ENCODE measurements at regions not wholly inside any gene's neighbourhood (a gene's known extent, or its start where the extent isn't known, plus 50 kb on each side); places are given as distances from the start of the nearest gene placed in this dataset.
A peak's percentile ranks its signal among the peaks of the same experiment; 100 is the strongest.

DNA sequence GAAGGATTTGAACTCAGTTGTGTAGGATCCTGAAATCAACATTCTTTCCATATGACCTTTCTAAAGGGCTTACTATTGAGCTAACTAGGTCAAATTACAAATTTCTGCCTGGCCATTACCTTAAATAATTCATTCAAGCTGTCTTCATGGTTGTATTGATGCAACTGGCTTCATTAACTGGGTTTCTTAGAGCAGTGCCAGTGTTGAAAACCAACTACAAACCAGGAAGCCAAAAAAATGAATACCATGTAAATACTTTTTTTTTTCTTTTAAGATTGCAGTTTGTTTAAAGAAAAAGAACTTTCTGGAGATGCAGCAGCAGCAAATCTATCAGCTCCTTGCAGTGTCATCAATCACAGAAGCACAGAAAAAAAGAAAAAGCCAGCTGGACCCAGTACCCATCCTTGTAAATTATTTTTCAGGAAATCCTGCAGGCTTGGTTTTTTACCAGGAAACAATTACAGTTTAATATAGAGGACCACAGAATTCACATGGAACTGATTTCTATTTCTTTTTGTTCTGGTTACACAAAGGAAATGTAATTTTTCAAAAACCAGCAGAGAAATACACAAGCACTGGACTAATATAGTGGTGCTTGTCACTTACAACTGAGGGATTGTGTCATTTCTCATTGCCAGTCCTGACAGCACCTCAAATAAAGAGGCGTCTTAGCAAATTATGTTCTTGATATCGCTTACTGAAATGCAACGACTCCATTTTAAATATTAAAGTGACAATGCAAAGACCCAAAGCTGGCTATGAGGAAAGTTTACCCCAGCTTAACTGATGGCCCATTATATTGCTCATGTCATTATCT is 131.9 kb downstream of the TMEM26 start:
- Histone ChIP-seq H3K4me1 (ENCODE audit: control insufficient read depth in 3 of 3, insufficient read depth in 2 of 3, low read depth in 1 of 3, low read length in 2 of 3) (no peaks in the 10 kb centered on the region), H3K27ac (ENCODE audit: low read depth in 1 of 3, low read length in 2 of 3) (no peak overlapping the region), H3K27me3 (ENCODE audit: control insufficient read depth in 3 of 3, insufficient read depth in 3 of 3, low read length in 3 of 3) (no peaks in the 10 kb centered on the region), H3K36me3 (ENCODE audit: control insufficient read depth in 3 of 3, insufficient read depth in 2 of 3, low read depth in 1 of 3, low read length in 3 of 3) (no peaks in the 10 kb centered on the region), H3K4me3 (ENCODE audit: low read depth in 1 of 3, low read length in 3 of 3) (no peak overlapping the region), H3K9me3 (ENCODE audit: control insufficient read depth in 2 of 2, insufficient read depth in 1 of 2, low read depth in 1 of 2, low read length in 1 of 2) (no peaks in the 10 kb centered on the region)
- FAIRE-seq (no peak), DNase-seq (no peak)
- WGBS, 3 donors, result 65 to 79% (median 69%) methylated on average over 3 of the region's 3 CpGs

- WGBS, 3 donors, result 95 to 97% (median 95%) methylated on average over 5 of the region's 5 CpGs
- Histone ChIP-seq H3K36me3 (ENCODE audit: control insufficient read depth in 3 of 3, insufficient read depth in 2 of 3, low read depth in 1 of 3, low read length in 3 of 3) (no peaks in the 10 kb centered on the region), H3K27ac (ENCODE audit: low read depth in 1 of 3, low read length in 2 of 3) (no peak overlapping the region), H3K4me1 (ENCODE audit: control insufficient read depth in 3 of 3, insufficient read depth in 2 of 3, low read depth in 1 of 3, low read length in 2 of 3) (no peaks in the 10 kb centered on the region), H3K9me3 (ENCODE audit: control insufficient read depth in 2 of 2, insufficient read depth in 1 of 2, low read depth in 1 of 2, low read length in 1 of 2) (no peaks in the 10 kb centered on the region), H3K27me3 (ENCODE audit: control insufficient read depth in 3 of 3, insufficient read depth in 3 of 3, low read length in 3 of 3) (no peaks in the 10 kb centered on the region), H3K4me3 (ENCODE audit: low read depth in 1 of 3, low read length in 3 of 3) (no peak overlapping the region)
- FAIRE-seq (no peak), DNase-seq (no peak)
Measured at GRCh38 chr10:61320257-61320587, 133.0 kb downstream of the TMEM26 start.

DNA sequence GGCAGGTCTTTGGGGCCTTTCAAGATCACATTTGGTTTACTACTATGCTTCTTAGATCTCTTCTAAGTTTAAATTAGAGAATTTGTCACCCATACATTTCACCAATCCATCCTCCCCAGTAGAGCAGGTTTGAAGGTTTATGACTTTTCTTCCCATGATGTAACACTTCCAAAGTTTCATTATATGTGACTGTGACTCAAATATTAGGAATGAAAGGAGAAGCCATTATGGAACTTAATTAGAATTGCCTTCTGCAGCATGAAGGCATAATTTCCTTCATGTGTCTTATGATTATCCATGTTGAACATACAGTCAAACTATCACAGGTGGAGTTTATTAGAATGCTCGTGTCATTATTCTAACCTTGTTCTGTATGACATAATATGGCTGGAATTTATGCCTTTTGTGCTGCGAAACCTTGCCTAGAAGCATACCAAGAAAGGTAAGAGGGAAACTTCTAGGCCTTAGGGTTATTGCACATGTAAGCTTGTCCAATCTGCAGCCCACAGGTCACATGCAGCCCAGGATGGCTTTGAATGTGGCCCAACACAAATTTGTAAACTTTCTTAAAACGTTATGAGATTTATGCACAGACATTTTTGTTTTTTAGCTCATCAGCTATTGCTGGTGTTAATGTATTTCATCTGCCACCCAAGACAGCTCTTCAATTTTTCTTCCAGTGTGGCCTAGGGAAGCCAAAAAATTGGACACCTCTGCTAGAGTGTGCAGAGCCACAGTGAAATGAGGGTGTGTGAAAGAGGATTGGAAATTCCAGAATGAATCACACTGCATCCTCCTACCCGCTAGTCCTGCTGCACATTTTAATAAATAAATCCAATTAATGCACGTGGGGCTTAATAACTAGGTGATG is 133.6 kb downstream of the TMEM26 start:
- no peak overlapping the region for H3K27ac ChIP-seq (ENCODE audit: low read depth in 1 of 3, low read length in 2 of 3)
- no peaks in the 10 kb centered on the region for H3K36me3 ChIP-seq (ENCODE audit: control insufficient read depth in 3 of 3, insufficient read depth in 2 of 3, low read depth in 1 of 3, low read length in 3 of 3)
- DNase-seq, result no peak
- no peak overlapping the region for H3K4me3 ChIP-seq (ENCODE audit: low read depth in 1 of 3, low read length in 3 of 3)
- 83 to 87% (median 83%) methylated on average over 5 of the region's 5 CpGs for WGBS, 3 donors
- no peak for FAIRE-seq
- no peaks in the 10 kb centered on the region for H3K9me3 ChIP-seq (ENCODE audit: control insufficient read depth in 2 of 2, insufficient read depth in 1 of 2, low read depth in 1 of 2, low read length in 1 of 2)
- no peaks in the 10 kb centered on the region for H3K4me1 ChIP-seq (ENCODE audit: control insufficient read depth in 3 of 3, insufficient read depth in 2 of 3, low read depth in 1 of 3, low read length in 2 of 3)
- H3K27me3 ChIP-seq (ENCODE audit: control insufficient read depth in 3 of 3, insufficient read depth in 3 of 3, low read length in 3 of 3), result no peaks in the 10 kb centered on the region

- FAIRE-seq (no peak), DNase-seq (no peak)
- no peak overlapping the region for H3K4me3 ChIP-seq (ENCODE audit: low read depth in 1 of 3, low read length in 3 of 3)
- no peaks in the 10 kb centered on the region for H3K27me3 ChIP-seq (ENCODE audit: control insufficient read depth in 3 of 3, insufficient read depth in 3 of 3, low read length in 3 of 3)
- no peaks in the 10 kb centered on the region for H3K9me3 ChIP-seq (ENCODE audit: control insufficient read depth in 2 of 2, insufficient read depth in 1 of 2, low read depth in 1 of 2, low read length in 1 of 2)
- H3K36me3 ChIP-seq (ENCODE audit: control insufficient read depth in 3 of 3, insufficient read depth in 2 of 3, low read depth in 1 of 3, low read length in 3 of 3), result no peaks in the 10 kb centered on the region
- no peak overlapping the region for H3K27ac ChIP-seq (ENCODE audit: low read depth in 1 of 3, low read length in 2 of 3)
- H3K4me1 ChIP-seq (ENCODE audit: control insufficient read depth in 3 of 3, insufficient read depth in 2 of 3, low read depth in 1 of 3, low read length in 2 of 3), result peaks cover 0 to 1% (median 0%) of the 10 kb centered on the region in 3 donors
Measured at GRCh38 chr10:61318429-61318828, 134.8 kb downstream of the TMEM26 start.

GRCh38 chr10:61317706-61318105 is 135.5 kb downstream of the TMEM26 start:
- Histone ChIP-seq H3K36me3 (ENCODE audit: control insufficient read depth in 3 of 3, insufficient read depth in 2 of 3, low read depth in 1 of 3, low read length in 3 of 3) (no peaks in the 10 kb centered on the region), H3K4me3 (ENCODE audit: low read depth in 1 of 3, low read length in 3 of 3) (no peak overlapping the region), H3K27ac (ENCODE audit: low read depth in 1 of 3, low read length in 2 of 3) (no peak overlapping the region), H3K4me1 (ENCODE audit: control insufficient read depth in 3 of 3, insufficient read depth in 2 of 3, low read depth in 1 of 3, low read length in 2 of 3) (peaks cover 0 to 3% (median 0%) of the 10 kb centered on the region in 3 donors), H3K27me3 (ENCODE audit: control insufficient read depth in 3 of 3, insufficient read depth in 3 of 3, low read length in 3 of 3) (no peaks in the 10 kb centered on the region), H3K9me3 (ENCODE audit: control insufficient read depth in 2 of 2, insufficient read depth in 1 of 2, low read depth in 1 of 2, low read length in 1 of 2) (no peaks in the 10 kb centered on the region)
- no peak for DNase-seq
- FAIRE-seq, result no peak

- no peak overlapping the region for H3K4me3 ChIP-seq (ENCODE audit: low read depth in 1 of 3, low read length in 3 of 3)
- H3K36me3 ChIP-seq (ENCODE audit: control insufficient read depth in 3 of 3, insufficient read depth in 2 of 3, low read depth in 1 of 3, low read length in 3 of 3), result no peaks in the 10 kb centered on the region
- H3K27me3 ChIP-seq (ENCODE audit: control insufficient read depth in 3 of 3, insufficient read depth in 3 of 3, low read length in 3 of 3), result no peaks in the 10 kb centered on the region
- no peak overlapping the region for H3K27ac ChIP-seq (ENCODE audit: low read depth in 1 of 3, low read length in 2 of 3)
- H3K4me1 ChIP-seq (ENCODE audit: control insufficient read depth in 3 of 3, insufficient read depth in 2 of 3, low read depth in 1 of 3, low read length in 2 of 3), result peaks cover 0 to 3% (median 0%) of the 10 kb centered on the region in 3 donors
- DNase-seq (no peak), FAIRE-seq (no peak)
- no peaks in the 10 kb centered on the region for H3K9me3 ChIP-seq (ENCODE audit: control insufficient read depth in 2 of 2, insufficient read depth in 1 of 2, low read depth in 1 of 2, low read length in 1 of 2)
- WGBS, 3 donors, result 83 to 94% (median 91%) methylated on average over 1 of the region's 1 CpG
Measured at GRCh38 chr10:61316676-61317265, 136.4 kb downstream of the TMEM26 start.

GRCh38 chr10:61314273-61314672 is 138.9 kb downstream of the TMEM26 start:
- Histone ChIP-seq H3K27me3 (ENCODE audit: control insufficient read depth in 3 of 3, insufficient read depth in 3 of 3, low read length in 3 of 3) (no peaks in the 10 kb centered on the region), H3K4me1 (ENCODE audit: control insufficient read depth in 3 of 3, insufficient read depth in 2 of 3, low read depth in 1 of 3, low read length in 2 of 3) (peaks cover 0 to 3% (median 0%) of the 10 kb centered on the region in 3 donors), H3K9me3 (ENCODE audit: control insufficient read depth in 2 of 2, insufficient read depth in 1 of 2, low read depth in 1 of 2, low read length in 1 of 2) (no peaks in the 10 kb centered on the region), H3K27ac (ENCODE audit: low read depth in 1 of 3, low read length in 2 of 3) (no peak overlapping the region), H3K36me3 (ENCODE audit: control insufficient read depth in 3 of 3, insufficient read depth in 2 of 3, low read depth in 1 of 3, low read length in 3 of 3) (no peaks in the 10 kb centered on the region), H3K4me3 (ENCODE audit: low read depth in 1 of 3, low read length in 3 of 3) (no peak overlapping the region)
- 66 to 81% (median 76%) methylated on average over 1 of the region's 1 CpG for WGBS, 3 donors
- FAIRE-seq, result no peak
- DNase-seq, result no peak

DNA sequence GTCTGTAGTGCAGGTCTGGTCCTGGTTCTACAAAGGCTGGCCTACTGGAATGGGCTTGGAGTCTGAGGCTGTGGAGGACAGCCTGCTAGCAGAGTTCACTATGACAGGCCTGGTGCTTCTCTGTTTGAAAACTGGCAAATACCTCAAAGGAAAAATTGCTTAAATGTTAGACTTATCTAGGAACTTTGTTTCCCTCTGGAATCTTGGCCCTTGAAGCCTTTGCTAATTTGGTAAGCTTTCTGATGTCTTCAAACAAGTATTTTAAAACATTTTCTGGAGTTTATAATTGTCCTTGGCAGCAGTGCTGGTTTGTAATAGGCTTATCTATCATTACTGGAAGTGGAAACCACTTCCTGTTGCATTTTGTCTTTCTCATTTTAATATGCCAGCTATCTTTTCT is 139.7 kb downstream of the TMEM26 start:
- Histone ChIP-seq H3K4me3 (ENCODE audit: low read depth in 1 of 3, low read length in 3 of 3) (no peak overlapping the region), H3K27ac (ENCODE audit: low read depth in 1 of 3, low read length in 2 of 3) (no peak overlapping the region), H3K36me3 (ENCODE audit: control insufficient read depth in 3 of 3, insufficient read depth in 2 of 3, low read depth in 1 of 3, low read length in 3 of 3) (no peaks in the 10 kb centered on the region), H3K9me3 (ENCODE audit: control insufficient read depth in 2 of 2, insufficient read depth in 1 of 2, low read depth in 1 of 2, low read length in 1 of 2) (no peaks in the 10 kb centered on the region), H3K4me1 (ENCODE audit: control insufficient read depth in 3 of 3, insufficient read depth in 2 of 3, low read depth in 1 of 3, low read length in 2 of 3) (peaks cover 0 to 3% (median 0%) of the 10 kb centered on the region in 3 donors), H3K27me3 (ENCODE audit: control insufficient read depth in 3 of 3, insufficient read depth in 3 of 3, low read length in 3 of 3) (no peaks in the 10 kb centered on the region)
- DNase-seq (peak in 1 of 2 donors; percentile 16), FAIRE-seq (no peak)

All from small intestine (tissue), 7 donors.